Chondrocyte (in vitro differentiated cells): ENCODE measurements at regions not wholly inside any gene's neighbourhood (a gene's known extent, or its start where the extent isn't known, plus 50 kb on each side); places are given as distances from the start of the nearest gene placed in this dataset.
"Not testable (repeated sequence)": the region's sequence is repeated elsewhere in the genome, so short reads cannot be mapped to it uniquely, and the experiment has no call there.

Experiments
- DNase-seq: peaks from one replicate; pipeline ENCODE4 v3.0.0; 2021; ENCODE audit warnings: mixed read lengths, low spot score
- H3K27ac Mint-ChIP-seq: one replicate; pipeline ENCODE4 v1.8.0; 2021; ENCODE audit warnings: mild to moderate bottlenecking, moderate library complexity, mixed read lengths; ENCODE audit not compliant: unreplicated experiment
- H3K27me3 Mint-ChIP-seq: 2 replicates; pipeline ENCODE4 v1.8.0; 2021; ENCODE audit warnings: low read depth, mixed read lengths
- H3K36me3 Mint-ChIP-seq: 2 replicates; pipeline ENCODE4 v1.8.0; 2021; ENCODE audit warnings: low read depth, mixed read lengths
- H3K4me1 Mint-ChIP-seq: 2 replicates; pipeline ENCODE4 v1.8.0; 2021; ENCODE audit warnings: low read depth, mild to moderate bottlenecking, mixed read lengths
- H3K4me3 Mint-ChIP-seq: one replicate; pipeline ENCODE4 v1.8.0; 2021; ENCODE audit warnings: mild to moderate bottlenecking, moderate library complexity, mixed read lengths; ENCODE audit not compliant: unreplicated experiment
- H3K9me3 Mint-ChIP-seq: 2 replicates; pipeline ENCODE4 v1.8.0; 2021; ENCODE audit warnings: low read depth, mixed read lengths
- TF ChIP-seq, protein P1 (sequence below): fragments of 200-600 bp; sonication (generic); IDR thresholded peaks from 2 replicates; pipeline ENCODE4 v1.5.0; 2021; ENCODE audit warnings: antibody characterized with exemption, mild to moderate bottlenecking, moderate library complexity

DNA sequence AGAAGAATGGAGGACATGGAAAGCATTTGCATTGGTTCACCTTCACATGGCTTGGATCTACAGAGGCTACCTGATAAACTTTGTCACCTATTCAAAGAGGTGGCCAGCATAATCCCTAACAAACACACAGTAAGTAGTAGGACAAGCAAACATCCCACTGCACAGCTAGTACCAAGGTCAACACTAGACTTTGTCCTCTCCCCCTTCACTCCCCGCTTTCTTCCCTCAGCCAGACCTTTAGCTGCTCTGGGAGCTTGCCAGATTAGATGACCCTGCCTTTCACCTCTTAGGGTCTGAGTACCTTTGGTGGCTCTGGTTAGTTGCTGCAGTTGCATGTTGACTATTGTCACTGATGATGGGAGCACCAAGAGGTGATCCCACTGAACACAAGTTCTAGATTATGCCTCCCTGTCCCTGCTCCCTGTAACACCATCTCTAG, 211.3 kb downstream of the CCDC74A start:
- not testable (repeated sequence) for H3K9me3 Mint-ChIP-seq, H3K27ac Mint-ChIP-seq, H3K4me3 Mint-ChIP-seq, H3K36me3 Mint-ChIP-seq, H3K27me3 Mint-ChIP-seq, H3K4me1 Mint-ChIP-seq, DNase-seq

- no peaks in the 10 kb centered on the region for H3K27me3 Mint-ChIP-seq
Measured at GRCh38 chr2:131753640-131754561, 226.2 kb downstream of the CCDC74A start.

DNA sequence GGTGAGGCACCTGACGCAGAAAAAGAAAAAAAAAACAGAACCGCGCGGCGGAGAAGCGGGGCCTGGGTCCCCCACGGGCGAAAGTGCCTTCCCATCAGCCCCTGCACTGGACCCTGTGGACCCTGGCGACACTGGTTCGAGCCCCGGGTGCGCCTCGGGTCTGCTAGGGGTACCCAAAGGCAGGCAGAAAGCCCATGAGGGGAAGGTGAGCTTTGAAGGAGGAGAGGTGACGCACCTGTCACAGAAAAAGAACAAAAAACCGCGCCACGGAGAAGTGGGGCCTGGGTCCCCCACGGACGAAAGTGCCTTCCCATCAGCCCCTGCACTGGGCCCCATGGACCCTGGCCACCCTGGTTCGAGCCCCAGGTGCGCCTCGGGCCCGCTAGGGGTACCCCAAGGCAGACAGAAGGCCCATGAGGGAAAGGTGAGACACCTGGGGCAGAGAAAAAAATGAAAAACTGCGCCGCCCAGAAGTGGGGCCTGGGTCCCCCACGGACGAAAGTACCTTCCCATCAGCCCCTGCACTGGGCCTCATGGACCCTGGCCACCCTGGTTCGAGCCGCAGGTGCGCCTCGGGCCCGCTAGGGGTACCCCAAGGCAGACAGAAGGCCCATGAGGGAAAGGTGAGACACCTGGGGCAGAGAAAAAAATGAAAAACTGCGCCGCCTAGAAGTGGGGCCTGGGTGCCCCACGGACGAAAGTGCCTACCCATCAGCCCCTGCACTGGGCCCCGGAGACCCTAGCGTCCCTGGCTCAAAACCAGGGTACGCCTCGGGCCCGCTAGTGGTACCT, 227.4 kb downstream of the CCDC74A start:
- H3K27ac Mint-ChIP-seq = no peak overlapping the region
- DNase-seq = no peak
- peaks cover 3% of the 10 kb centered on the region for H3K9me3 Mint-ChIP-seq
- no peaks in the 10 kb centered on the region for H3K27me3 Mint-ChIP-seq
- TF ChIP-seq, protein P1, sequence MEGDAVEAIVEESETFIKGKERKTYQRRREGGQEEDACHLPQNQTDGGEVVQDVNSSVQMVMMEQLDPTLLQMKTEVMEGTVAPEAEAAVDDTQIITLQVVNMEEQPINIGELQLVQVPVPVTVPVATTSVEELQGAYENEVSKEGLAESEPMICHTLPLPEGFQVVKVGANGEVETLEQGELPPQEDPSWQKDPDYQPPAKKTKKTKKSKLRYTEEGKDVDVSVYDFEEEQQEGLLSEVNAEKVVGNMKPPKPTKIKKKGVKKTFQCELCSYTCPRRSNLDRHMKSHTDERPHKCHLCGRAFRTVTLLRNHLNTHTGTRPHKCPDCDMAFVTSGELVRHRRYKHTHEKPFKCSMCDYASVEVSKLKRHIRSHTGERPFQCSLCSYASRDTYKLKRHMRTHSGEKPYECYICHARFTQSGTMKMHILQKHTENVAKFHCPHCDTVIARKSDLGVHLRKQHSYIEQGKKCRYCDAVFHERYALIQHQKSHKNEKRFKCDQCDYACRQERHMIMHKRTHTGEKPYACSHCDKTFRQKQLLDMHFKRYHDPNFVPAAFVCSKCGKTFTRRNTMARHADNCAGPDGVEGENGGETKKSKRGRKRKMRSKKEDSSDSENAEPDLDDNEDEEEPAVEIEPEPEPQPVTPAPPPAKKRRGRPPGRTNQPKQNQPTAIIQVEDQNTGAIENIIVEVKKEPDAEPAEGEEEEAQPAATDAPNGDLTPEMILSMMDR = no peak
- no peak overlapping the region for H3K4me3 Mint-ChIP-seq
- H3K36me3 Mint-ChIP-seq = no peaks in the 10 kb centered on the region
- no peaks in the 10 kb centered on the region for H3K4me1 Mint-ChIP-seq

More at GRCh38 chr2:131753640-131754561, 226.2 kb downstream of the CCDC74A start:
- Mint-ChIP-seq H3K4me1 (no peaks in the 10 kb centered on the region), H3K4me3 (no peak overlapping the region), H3K27ac (no peak overlapping the region), H3K9me3 (no peaks in the 10 kb centered on the region), H3K36me3 (no peaks in the 10 kb centered on the region)
- TF ChIP-seq, protein P1 = no peak
- DNase-seq = no peak

GRCh38 chr2:131756141-131756907, 228.6 kb downstream of the CCDC74A start:
- no peak overlapping the region for H3K27ac Mint-ChIP-seq
- no peaks in the 10 kb centered on the region for H3K4me1 Mint-ChIP-seq
- H3K36me3 Mint-ChIP-seq = no peaks in the 10 kb centered on the region
- peaks cover 3% of the 10 kb centered on the region for H3K9me3 Mint-ChIP-seq
- TF ChIP-seq, protein P1 = no peak
- no peaks in the 10 kb centered on the region for H3K27me3 Mint-ChIP-seq
- H3K4me3 Mint-ChIP-seq = no peak overlapping the region
- no peak for DNase-seq

DNA sequence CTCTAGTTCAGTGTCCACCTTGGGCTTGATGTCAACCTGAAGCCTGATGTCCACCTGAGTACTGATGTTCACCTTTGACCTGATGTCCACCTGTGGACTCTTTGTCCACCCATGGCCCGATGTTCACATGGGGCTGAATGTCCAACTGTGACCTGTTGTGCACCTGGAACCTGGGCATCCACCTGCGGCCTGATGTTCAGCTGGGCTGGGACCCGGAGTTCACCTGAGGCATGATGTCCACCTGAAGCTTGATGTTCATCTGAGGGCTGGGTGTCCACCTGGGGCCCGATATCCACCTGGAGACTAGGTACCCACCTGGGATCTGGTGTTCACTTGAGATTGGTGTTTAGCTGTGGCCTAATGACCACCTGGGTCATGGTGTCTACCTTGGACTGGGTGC, 231.3 kb downstream of the CCDC74A start:
- H3K4me1 Mint-ChIP-seq, H3K36me3 Mint-ChIP-seq, H3K27ac Mint-ChIP-seq, H3K9me3 Mint-ChIP-seq, H3K4me3 Mint-ChIP-seq, DNase-seq, H3K27me3 Mint-ChIP-seq: not testable (repeated sequence)

GRCh38 chr2:131774955-131775555, 247.4 kb downstream of the CCDC74A start:
- not testable (repeated sequence) for H3K27ac Mint-ChIP-seq, H3K36me3 Mint-ChIP-seq, H3K4me1 Mint-ChIP-seq, H3K4me3 Mint-ChIP-seq, H3K27me3 Mint-ChIP-seq, H3K9me3 Mint-ChIP-seq, DNase-seq

DNA sequence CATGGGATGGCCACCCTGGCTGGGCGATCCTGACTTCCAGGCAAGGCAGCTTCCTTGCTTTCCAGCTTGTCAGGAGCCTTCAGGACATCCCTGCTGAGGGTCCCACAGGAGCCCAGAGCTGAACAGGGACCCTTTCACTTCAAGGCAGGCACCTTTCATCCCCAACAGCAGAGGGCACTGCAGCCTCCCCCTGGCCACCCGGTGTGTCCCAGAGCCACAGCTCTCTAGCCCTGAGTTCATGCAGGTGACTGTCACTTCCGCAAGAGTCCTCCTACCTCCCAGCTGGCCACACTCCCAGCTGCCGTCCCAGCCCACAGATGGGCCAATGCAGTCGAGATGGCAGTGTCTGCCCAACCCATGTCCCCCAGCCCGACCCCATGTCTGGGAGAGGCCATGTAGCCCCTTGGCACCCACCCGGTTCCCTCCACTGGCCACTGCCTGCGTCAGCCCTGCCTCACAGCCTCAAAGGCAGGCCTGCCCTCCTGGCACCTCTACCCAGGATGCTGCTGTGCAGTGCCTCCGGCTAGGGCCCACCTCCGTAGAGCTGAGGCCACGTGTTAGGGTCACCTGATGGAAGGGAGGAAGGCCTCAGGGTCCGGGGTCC, 248.3 kb downstream of the CCDC74A start:
- H3K27ac Mint-ChIP-seq, H3K36me3 Mint-ChIP-seq, H3K9me3 Mint-ChIP-seq, H3K4me3 Mint-ChIP-seq, DNase-seq, H3K4me1 Mint-ChIP-seq: not testable (repeated sequence)
- H3K27me3 Mint-ChIP-seq = peaks cover 15% of the 10 kb centered on the region

DNA sequence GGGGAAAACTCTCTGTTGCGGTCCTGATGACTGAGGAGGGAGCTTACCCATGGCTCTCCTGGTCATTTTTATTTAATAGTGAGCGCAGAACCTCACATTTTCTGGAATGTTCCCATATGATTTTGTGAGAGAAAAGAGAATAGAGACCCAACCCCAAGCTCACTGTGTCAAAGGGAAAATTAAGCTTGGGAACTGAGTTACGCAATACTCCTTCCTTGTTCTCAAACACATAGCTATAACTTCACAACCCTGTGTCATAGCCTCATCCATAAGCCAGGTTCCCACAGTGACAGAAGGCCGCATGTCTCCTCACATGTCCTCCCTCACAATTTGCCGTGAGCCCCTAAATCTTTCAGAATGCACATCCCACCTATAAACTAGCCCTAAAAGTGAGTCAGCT, 252.8 kb downstream of the CCDC74A start:
- H3K36me3 Mint-ChIP-seq, H3K27ac Mint-ChIP-seq, DNase-seq, H3K4me1 Mint-ChIP-seq, H3K4me3 Mint-ChIP-seq, H3K9me3 Mint-ChIP-seq: not testable (repeated sequence)
- H3K27me3 Mint-ChIP-seq = peaks cover 34% of the 10 kb centered on the region
